AG04450 (cell line): ENCODE measurements at regions not wholly inside any gene's neighbourhood (a gene's known extent, or its start where the extent isn't known, plus 50 kb on each side); places are given as distances from the start of the nearest gene placed in this dataset.

ENCODE experiments used
- CTCF ChIA-PET: fragments of 300-600, 350-600 bp; formaldehyde crosslinking; extraction: SDS; loops from one replicate; lab custom pipeline; 2022; ENCODE audit warnings: antibody characterized with exemption, inconsistent platforms; lab: Charles Lee
- POLR2A ChIA-PET: fragments of 350-600 bp; formaldehyde crosslinking; extraction: SDS; loops from one replicate; lab custom pipeline; 2021; ENCODE audit warnings: antibody characterized with exemption, inconsistent platforms; lab: Yijun Ruan, JAX
- DNase-seq: peaks from one replicate; pipeline ENCODE4 v3.0.0-alpha.2; 2011; ENCODE audit warnings: low read depth, low spot score
- H3K27ac ChIP-seq: one replicate; pipeline ENCODE4 v1.5.1; 2012; ENCODE audit warnings: low read depth, low read length, control low read depth
- H3K27me3 ChIP-seq: one replicate; pipeline ENCODE4 v1.6.0; 2012; ENCODE audit warnings: low read length; ENCODE audit not compliant: control insufficient read depth, insufficient read depth
- H3K4me3 ChIP-seq: 2 replicates; pipeline ENCODE4 v1.5.1; 2011; ENCODE audit warnings: mild to moderate bottlenecking, low read depth, low read length, control low read depth
- H3K9me3 ChIP-seq: 2 replicates; pipeline ENCODE4 v1.5.1; 2012; ENCODE audit warnings: low read length; ENCODE audit not compliant: control insufficient read depth, insufficient read depth
- TF ChIP-seq, protein P1 (sequence below): IDR thresholded peaks from 2 replicates; pipeline ENCODE4 v1.5.1; 2011; ENCODE audit warnings: low read depth, low read length, control low read depth, inconsistent platforms

DNA sequence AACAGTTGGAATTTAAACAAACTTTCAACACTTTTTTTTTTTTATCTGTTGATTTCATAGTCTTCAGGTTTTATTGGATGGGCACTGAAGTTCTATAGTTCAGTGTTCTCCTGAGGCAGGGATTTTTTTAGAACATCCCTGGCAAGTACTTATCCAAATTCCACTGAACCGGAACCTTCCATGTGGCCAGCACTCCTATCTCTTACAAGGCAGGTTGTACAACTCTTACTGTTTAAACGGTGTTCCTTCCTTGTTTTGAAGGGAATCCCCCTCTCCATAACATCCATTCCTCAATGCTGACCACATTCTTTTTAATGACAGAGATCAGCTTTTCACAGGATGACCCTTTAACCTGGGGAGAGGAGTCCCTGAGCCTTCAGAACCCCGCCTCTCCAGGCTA, 238.9 kb upstream of the CTBP2 start:
- no peaks in the 10 kb centered on the region for H3K27me3 ChIP-seq
- H3K27ac ChIP-seq, result no peak overlapping the region
- no peak overlapping the region for H3K4me3 ChIP-seq
- ChIA-PET POLR2A (no interaction called here), CTCF (no interaction called here)
- H3K9me3 ChIP-seq, result no peaks in the 10 kb centered on the region
- TF ChIP-seq, protein P1, sequence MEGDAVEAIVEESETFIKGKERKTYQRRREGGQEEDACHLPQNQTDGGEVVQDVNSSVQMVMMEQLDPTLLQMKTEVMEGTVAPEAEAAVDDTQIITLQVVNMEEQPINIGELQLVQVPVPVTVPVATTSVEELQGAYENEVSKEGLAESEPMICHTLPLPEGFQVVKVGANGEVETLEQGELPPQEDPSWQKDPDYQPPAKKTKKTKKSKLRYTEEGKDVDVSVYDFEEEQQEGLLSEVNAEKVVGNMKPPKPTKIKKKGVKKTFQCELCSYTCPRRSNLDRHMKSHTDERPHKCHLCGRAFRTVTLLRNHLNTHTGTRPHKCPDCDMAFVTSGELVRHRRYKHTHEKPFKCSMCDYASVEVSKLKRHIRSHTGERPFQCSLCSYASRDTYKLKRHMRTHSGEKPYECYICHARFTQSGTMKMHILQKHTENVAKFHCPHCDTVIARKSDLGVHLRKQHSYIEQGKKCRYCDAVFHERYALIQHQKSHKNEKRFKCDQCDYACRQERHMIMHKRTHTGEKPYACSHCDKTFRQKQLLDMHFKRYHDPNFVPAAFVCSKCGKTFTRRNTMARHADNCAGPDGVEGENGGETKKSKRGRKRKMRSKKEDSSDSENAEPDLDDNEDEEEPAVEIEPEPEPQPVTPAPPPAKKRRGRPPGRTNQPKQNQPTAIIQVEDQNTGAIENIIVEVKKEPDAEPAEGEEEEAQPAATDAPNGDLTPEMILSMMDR, result no peak
- no peak for DNase-seq

DNA sequence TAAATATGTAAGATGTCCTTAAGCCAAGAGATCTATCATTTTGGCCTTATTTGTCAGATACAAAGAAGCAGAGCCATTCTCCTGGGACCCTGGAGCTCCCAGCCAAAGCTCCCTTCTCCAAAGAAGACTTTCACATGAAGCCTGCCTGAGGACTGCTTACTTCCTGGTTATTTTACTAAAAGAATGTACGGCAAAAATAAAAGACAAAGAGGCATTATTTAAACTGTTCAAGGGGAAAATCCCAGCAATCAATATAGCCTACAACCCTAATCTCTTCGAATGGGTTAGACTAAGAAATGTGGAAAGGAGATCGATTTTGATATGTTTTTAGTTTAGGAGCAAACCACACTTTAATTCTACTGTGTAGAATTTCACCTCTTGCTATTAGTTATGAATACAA, 237.9 kb upstream of the CTBP2 start:
- Histone ChIP-seq H3K9me3 (no peaks in the 10 kb centered on the region), H3K4me3 (no peak overlapping the region), H3K27ac (no peak overlapping the region), H3K27me3 (no peaks in the 10 kb centered on the region)
- ChIA-PET CTCF (no interaction called here), POLR2A (no interaction called here)
- TF ChIP-seq, protein P1, result no peak
- DNase-seq, result no peak

DNA sequence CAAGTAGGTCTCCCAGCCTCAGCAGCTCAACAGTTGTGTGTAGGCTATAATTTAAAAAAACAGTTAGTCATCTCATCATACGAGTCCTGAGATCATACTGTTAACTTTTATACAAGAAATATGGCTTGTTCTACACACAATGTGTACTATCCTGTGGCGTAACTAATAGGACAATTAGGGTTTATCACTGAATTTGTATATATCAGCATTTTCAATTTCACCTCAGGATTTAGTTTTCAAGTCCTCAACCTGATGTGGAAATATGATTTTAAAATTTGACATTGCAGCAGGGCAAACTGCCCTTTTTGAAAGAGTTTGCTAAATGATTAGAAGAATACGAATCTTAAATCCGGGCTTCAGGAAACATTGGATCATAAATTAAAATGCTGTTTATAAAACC, 237.2 kb upstream of the CTBP2 start:
- H3K27ac ChIP-seq, result no peak overlapping the region
- TF ChIP-seq, protein P1, result no peak
- no peak overlapping the region for H3K4me3 ChIP-seq
- ChIA-PET POLR2A (no interaction called here), CTCF (no interaction called here)
- no peaks in the 10 kb centered on the region for H3K9me3 ChIP-seq
- DNase-seq, result no peak
- H3K27me3 ChIP-seq, result no peaks in the 10 kb centered on the region

DNA sequence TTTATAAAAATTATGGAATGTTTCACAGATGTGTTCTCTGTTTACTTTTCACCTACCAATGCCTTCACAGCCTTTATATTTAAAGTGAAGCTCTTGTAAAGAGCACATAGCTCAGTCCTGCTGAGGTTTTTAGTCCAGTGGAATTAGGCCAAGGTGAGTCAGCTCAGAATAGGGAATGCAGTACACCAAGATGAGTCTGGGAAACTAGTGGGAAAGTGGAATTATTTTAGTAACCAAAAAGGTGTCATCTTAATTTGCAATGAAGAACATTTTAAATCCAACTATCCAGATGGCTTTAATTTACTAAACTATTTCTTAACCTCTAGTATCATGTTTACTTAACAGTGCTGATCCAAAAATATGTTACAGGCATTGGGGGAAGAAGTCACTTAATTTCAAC, 236.3 kb upstream of the CTBP2 start:
- ChIA-PET POLR2A (no interaction called here), CTCF (no interaction called here)
- DNase-seq, result no peak
- no peak overlapping the region for H3K4me3 ChIP-seq
- no peaks in the 10 kb centered on the region for H3K27me3 ChIP-seq
- TF ChIP-seq, protein P1, result no peak
- H3K27ac ChIP-seq, result no peak overlapping the region
- no peaks in the 10 kb centered on the region for H3K9me3 ChIP-seq

DNA sequence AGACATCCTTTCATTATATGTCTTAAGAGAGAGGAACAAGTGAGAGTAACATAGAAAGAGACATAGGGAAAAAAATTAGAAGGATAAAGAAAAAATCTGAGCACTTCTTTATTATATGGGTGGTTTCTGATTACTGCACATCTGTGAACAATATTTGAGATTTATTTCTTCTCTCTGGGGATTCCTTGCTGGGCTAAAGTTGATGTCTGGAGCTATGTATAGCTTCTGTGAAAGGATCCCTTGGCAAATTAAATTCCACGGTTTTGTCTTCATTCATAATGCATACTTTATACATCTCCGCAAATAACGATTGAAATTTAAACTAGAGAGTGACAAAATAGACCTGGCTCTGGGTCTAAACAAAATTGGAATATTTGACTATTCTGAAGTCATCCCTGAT, 232.2 kb upstream of the CTBP2 start:
- Histone ChIP-seq H3K4me3 (no peak overlapping the region), H3K27ac (no peak overlapping the region), H3K27me3 (no peaks in the 10 kb centered on the region), H3K9me3 (no peaks in the 10 kb centered on the region)
- no peak for DNase-seq
- ChIA-PET CTCF (interaction anchor here (0.6 kb wide), 1 partner anchor 516 kb away, joined by 6 read pairs; no protein-coding TSS in a partner anchor), POLR2A (no interaction called here)
- TF ChIP-seq, protein P1, result no peak
